ENCODE measurements at regions not wholly inside any gene's neighbourhood (a gene's known extent, or its start where the extent isn't known, plus 50 kb on each side); places are given as distances from the start of the nearest gene placed in this dataset.
"Not testable (repeated sequence)": the region's sequence is repeated elsewhere in the genome, so short reads cannot be mapped to it uniquely, and the experiment has no call there.

- DNase-seq, result no peak
These were observed 547.6 kb downstream of the TBC1D32 start for GRCh38 chr6:120786682-120787081.

DNA sequence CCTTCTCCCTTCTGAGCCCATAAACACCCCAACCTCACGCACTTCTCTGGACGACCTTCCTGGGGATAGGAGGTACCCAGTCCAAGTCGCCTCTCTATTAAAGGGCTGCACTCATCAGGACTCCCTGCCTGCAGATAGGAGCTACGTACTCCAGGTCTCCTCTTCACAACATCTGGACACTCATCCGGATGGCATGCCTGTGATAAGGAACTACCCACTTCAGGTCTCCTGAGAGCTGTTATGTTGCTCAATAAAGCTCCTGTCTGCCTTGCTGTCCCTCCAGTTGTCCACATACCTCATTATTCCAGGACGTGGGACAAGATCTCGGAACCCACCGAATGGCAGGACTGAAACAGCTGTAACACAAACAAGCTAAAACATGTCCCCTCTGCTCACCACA, 548.0 kb downstream of the TBC1D32 start:
- no peak for DNase-seq

DNA sequence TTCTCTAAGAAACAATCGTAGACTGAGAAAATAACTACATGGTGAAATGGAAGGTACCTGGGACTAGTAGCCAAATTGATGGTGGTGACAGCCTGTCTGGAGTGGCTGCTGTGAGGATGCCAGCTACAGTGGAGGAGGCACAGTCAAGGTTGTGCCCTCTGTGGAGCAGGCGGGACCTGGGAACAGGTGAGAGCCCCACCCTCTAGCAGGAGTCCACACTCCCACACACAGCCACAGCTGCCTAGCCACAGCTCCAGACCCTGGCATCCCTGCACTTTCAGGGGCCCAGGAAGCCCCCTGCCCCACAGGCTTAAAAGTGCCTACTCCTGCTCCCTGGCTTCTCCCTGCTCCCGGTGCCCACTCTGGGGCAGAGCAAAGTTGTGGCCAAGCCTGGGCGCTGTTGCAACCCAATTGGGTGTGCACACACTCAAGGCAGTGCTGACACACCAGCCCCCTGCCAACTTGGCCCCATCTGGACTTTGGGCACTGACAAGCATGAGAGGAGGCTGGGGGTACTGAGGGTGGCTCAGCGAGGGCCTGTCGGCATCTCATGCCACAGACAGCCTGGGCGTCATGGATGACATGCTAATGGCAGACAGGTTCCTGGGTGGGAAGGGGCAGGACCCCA, 548.7 kb downstream of the TBC1D32 start:
- no peak for DNase-seq

- no peak for DNase-seq
These were observed 554.8 kb downstream of the TBC1D32 start for GRCh38 chr6:120779441-120779840.

DNA sequence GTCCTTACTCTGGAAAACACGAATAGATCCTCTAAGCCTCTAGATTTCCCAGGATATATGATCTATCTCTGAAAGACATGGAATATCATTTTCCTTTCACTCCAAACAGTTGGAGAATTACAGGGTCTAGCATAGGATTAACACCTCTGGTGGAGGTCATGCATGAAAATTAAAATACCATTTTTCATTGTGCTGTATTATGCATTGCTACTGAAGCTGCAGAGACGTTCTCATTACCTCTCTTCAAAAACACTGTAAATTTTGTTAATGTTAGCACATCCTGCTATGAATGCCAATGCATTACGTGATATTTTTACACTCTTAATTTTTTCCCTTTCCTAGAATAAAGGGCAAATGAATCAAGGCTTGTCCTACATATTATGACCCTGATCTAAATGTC, 558.6 kb downstream of the TBC1D32 start:
- no peak for DNase-seq

DNA sequence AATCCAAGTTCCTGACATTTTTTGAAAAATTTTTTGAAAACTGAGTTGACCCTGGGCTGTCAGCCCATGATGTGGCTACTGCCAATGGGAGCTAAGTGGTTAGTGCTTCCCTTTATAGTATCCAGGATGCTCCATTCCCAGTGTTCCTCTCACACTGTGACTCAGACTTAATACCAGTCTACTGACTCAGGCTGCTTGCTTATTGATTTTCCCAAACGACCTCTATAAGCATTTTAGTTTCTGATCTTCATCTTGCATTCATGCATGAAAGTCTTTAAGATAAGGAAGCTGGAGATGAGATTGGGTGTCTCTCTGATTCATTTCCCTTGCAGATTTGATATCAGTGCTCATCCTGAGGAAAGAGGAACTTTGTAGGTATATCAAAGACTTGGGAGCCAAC, 560.0 kb downstream of the TBC1D32 start:
- DNase-seq, result no peak

GRCh38 chr6:120771019-120771418, 563.3 kb downstream of the TBC1D32 start:
- no peak for DNase-seq

DNA sequence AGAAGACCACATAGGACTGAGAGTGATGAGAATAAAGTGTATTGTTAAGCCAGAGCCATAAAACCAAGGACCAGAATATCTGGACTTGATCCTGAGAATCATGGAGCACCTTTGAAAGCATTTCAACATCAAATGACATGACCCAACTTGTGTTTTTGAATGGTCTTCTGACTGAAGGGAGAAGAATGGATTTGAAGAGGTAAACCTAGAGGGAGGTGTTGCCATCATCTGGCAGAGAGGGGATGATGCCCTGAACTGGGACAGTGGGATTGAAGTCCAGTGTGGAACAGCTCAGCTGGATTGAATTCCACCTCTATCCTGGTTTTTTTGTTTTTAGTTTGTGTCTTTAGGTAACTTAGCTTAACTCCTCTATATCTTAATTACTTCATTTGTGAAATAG, 570.0 kb downstream of the TBC1D32 start:
- no peak for DNase-seq

GRCh38 chr6:120759570-120759969, 574.7 kb downstream of the TBC1D32 start:
- DNase-seq, result no peak

- DNase-seq, result not testable (repeated sequence)
These were observed 585.7 kb downstream of the TBC1D32 start for GRCh38 chr6:120748574-120748973.

GRCh38 chr6:120736740-120737139, 597.5 kb downstream of the TBC1D32 start:
- DNase-seq, result no peak

DNA sequence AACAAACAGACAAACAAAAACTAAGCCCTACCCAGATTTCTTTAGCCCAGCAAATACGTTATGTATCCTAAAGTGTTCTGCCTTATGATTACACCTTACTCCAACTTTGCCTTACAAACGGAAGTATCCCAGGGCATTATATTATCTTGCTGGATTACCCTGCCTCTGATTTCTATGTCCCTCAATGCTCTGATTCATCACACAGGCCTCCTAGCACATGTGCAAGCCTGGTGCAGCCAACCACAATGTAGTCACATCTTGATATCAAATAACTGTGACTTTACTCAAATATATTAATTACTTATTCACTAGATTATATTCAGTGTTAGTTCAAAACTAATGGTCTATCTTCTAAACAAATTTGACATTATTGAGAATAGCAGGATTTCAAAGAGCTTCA, 598.6 kb downstream of the TBC1D32 start:
- no peak for DNase-seq

DNA sequence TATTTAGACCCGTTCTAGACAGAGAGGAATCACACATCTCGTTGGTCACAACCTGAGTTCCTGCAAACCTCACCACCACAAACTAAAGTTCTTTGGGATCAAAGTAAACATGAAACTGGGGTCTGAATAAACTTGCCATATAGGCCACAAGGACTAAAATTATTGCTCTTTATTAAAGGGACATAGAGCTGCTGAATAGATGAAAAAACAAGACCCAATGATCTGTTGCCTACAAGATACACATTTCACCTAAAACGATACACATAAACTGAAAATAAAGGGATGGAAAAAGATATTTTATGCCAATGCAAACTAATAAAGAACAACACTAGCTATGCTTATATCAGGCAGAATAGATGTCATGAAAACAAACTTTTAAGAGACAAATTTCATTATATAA, 623.0 kb downstream of the TBC1D32 start:
- no peak for DNase-seq

DNA sequence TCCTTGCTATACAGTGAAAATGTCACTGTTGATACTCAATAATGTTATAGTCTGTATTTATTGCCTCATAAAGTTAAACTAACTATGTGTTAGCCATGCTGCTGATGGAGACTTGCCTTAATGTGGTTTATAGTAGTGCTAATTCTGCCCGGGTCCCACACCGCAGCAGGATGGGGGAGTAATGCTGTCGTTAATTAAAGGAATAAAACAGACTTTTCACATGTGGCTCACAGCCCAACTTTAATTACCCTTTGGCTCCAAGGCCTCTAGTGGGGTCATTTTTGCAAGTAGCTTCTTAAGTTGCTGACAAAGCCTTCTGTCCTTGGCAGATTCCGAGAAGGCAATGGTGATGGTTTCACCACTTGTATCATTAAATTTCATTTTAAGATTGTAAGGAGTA, 634.3 kb downstream of the TBC1D32 start:
- DNase-seq, result no peak

GRCh38 chr6:120686492-120686891, 647.8 kb downstream of the TBC1D32 start:
- no peak for DNase-seq

DNA sequence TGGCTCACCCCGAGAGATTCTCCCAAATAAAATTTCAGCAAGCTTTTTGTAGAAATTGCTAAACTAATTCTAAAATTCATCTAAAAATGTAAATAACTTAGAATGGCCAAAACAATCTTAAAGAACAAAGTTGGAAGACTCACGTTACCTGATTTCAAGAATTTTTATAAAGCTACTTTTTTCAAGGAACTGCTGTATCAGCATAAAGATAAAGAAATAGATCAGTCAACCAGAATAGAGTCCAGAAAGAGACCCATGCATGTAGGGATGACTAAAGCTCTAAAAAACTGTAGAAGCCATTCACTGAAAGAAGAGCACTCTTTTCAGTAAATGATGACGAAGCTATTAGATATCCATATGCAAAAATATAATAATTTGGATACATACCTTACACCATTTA, 652.1 kb downstream of the TBC1D32 start:
- DNase-seq, result no peak

- DNase-seq, result no peak
These were observed 653.1 kb downstream of the TBC1D32 start for GRCh38 chr6:120681204-120681603.

DNA sequence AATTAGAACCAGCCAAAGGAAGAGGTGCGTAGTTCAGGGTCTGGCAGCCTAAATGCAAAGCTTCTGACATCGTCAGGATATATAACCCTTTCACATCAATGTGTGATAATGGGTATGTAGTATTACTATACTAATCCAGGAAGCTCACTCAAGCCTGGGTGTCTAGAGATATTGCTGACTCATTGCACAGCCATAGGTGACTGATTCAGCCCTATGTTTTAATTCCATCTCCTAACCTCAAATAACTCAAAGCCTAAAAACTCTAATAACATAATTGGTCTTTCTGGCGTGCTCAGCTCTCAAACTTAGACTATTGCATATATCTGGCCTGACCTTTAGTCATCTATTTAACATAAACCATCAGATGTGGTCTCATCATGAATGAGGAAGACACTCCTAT, 658.4 kb downstream of the TBC1D32 start:
- DNase-seq, result no peak

DNA sequence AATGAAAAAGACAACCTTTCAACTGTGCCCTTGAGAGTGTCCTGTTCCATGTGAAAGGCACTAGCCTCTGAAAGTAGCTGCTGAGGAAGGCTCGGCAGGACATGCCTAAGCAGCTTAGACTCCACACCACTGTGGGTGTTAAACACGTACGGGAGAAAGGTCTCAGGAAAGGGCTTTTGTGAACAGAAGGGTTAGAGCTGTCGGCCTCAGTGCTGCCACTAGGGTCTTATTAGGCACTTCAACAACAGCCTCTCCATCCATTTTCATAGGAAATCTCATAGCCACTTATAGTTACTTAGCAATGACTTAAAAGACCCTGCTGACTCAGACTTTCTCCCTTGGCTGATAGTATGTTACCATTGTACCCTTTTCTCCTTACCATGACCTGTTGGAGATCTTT, 662.8 kb downstream of the TBC1D32 start:
- DNase-seq, result no peak

- no peak for DNase-seq
These were observed 681.8 kb downstream of the TBC1D32 start for GRCh38 chr6:120652506-120652905.

GRCh38 chr6:120648713-120649112, 685.6 kb downstream of the TBC1D32 start:
- DNase-seq, result no peak

- no peak for DNase-seq
These were observed 688.2 kb downstream of the TBC1D32 start for GRCh38 chr6:120646101-120646500.

- no peak for DNase-seq
These were observed 701.3 kb downstream of the TBC1D32 start for GRCh38 chr6:120632975-120633374.

DNA sequence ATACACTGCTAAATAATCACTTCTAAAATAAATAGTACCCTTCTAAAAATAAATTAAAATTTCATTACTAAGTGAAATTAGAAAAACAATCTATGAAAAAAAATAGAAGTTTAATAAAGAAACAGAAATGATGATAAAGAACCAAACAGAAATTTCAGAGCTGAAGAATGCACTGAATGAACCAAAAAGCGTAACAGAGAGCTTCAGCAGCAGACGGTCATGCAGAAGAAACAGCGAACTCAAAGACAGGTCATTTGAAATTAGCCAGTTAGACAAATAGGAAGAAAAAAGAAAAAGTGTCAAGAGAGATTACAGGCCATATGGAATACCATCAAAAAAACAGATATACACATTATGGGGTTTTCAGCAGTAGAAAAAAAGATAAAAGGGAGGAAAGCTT, 706.7 kb downstream of the TBC1D32 start:
- DNase-seq, result no peak

DNA sequence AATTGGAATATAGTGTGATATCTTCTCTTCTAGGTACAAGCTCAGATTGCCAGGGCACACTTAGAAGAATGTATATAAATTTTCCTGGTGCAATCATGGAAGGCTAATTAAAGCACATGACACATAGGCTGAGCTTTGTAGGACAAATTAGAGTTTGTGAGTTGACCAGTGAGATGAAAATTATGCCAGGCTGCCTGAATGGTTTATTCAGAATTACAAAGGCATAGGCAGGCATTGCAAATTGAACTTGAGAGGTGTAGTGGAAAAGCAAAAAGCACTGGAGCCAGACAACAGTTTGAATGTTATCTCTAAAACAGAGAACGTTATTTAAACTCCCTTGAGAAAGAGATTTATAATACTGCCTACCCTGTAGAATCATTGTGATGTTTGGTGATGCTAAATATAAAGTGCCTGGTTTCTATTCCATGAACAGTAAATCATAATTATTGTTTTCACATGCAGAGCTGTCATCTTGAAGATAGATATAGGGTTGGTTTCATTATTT, 712.1 kb downstream of the TBC1D32 start:
- no peak for DNase-seq
